Activated CD8-positive, alpha-beta memory T cell treated with anti-CD3 and anti-CD28 coated beads, Interleukin-2, amount 50 U/mL, for 1 hour (primary cell): ENCODE measurements at regions not wholly inside any gene's neighbourhood (a gene's known extent, or its start where the extent isn't known, plus 50 kb on each side); places are given as distances from the start of the nearest gene placed in this dataset.
"Not testable (repeated sequence)": the region's sequence is repeated elsewhere in the genome, so short reads cannot be mapped to it uniquely, and the experiment has no call there.

Experiments used
- DNase-seq: peaks from one replicate; pipeline ENCODE4 v3.0.0-alpha.2; 2020; ENCODE audit errors: extremely low read depth

DNA sequence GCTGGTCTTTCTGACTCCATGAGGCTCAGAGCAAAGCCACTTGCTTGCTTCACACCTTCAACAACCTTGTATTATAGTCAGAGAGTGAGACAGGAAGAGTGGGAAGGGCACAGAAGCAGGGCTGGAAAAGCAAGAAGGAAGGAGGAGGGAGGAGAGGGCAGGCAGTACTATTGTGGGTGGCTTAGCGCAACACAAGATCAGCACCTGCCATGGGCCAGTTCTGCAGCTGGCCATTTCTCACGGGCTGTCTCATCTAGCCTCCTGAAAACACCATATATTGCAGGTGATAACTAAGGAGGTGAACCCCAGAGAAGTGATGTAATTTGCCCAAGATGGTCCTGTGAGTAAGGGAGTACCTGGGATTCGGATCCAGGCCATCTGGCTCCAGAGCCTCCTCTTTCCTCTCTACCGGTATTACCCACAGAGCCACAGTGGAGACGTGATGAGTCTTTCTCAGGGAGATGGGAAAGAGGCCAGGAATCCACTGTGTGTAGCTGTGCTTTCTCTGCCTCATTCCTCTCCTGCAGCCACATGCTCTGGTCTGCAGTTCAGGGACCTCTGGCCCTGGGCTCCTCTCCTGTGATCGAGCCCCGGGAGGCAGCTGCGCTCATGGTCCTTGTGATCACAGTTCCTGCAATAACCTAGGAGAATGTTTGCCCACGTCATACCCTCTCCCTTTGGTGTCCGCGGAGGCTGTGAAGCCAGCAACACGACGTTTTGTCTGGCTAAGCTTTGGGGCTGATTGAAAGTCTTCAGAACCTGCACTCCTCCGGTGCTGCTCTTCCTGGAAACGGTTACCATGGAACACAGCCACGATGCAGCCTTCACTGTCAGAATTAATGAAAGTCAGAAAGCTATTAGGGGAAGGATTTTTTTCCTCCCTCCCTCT lies 178.1 kb upstream of the CCL2 start:
- DNase-seq, result no peak

GRCh38 chr17:34081269-34081668 lies 173.8 kb upstream of the CCL2 start:
- DNase-seq, result no peak

DNA sequence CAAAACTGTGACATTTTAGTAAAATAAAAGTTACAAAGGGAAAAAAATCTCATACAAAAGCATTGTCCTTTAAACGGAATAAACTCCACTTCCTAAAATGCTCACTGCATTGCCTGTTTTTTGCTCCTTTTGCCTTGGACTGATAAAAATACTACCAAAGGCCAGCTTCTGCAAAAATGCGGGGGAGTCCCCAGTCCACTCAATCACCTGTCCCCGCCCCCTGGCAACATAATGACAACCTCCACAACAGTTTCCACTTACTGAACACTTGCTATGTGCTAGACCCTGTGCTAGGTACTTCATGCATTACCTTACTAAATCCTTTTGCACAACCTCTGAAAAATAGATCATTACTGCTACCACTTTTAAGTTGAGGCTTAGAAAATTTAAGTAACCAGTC lies 172.7 kb upstream of the CCL2 start:
- DNase-seq, result no peak

DNA sequence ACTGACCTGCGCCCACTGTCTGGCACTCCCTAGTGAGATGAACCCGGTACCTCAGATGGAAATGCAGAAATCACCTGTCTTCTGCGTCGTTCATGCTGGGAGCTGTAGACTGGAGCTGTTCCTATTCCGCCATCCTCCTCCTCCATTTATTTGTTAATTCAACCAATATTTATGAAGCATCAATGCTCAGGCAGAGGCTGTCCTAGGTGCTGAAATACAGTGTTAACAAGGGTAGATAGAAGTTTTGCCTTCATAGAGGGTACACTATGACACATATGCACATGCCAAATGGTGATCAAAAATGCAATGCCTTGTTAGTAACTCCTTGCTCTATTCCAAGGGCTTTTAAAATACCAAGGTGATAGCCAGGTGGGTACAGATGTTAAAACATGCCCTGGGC lies 166.0 kb upstream of the CCL2 start:
- not testable (repeated sequence) for DNase-seq

DNA sequence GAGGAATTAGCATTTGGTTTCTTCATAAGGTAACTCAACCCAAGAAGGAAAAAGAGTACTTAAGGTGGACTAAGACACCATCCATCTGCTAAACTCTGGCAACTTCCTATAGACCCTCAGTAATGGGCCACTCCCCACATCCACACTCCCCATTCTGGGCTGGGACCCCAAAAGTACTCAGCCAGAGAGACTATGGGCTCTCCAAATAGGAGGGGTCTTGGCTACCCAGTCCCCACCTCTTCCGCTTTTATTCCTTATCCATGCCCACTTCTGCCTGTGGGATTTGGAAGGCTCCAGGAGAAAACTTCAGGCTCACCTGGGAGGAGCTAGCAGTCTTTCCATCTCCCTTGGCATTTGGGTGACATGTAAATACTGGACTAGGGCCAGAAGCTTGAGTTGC lies 164.5 kb upstream of the CCL2 start:
- no peak for DNase-seq

- no peak for DNase-seq
Measured at GRCh38 chr17:34091975-34092374, 163.1 kb upstream of the CCL2 start.

DNA sequence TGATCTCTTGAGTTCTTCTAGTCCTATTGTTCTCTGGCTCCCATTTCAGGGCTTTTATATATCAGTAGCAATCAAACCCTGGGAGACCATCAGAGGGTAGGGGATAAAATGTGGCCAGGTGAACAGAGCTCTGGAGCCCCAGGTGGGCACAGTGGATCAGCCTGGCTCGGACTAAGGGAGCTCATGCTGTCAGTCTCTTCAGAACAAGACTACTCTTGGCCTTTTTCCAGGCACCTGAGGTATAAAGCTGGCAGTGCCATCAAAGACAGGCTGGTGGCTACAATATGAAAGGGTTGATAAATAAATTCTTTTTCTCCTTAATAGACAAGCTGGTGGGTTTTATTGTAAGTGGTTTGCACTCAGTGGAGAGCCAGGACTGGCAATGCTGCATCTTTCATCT lies 160.0 kb upstream of the CCL2 start:
- no peak for DNase-seq

GRCh38 chr17:34098699-34099098 lies 156.4 kb upstream of the CCL2 start:
- no peak for DNase-seq

DNA sequence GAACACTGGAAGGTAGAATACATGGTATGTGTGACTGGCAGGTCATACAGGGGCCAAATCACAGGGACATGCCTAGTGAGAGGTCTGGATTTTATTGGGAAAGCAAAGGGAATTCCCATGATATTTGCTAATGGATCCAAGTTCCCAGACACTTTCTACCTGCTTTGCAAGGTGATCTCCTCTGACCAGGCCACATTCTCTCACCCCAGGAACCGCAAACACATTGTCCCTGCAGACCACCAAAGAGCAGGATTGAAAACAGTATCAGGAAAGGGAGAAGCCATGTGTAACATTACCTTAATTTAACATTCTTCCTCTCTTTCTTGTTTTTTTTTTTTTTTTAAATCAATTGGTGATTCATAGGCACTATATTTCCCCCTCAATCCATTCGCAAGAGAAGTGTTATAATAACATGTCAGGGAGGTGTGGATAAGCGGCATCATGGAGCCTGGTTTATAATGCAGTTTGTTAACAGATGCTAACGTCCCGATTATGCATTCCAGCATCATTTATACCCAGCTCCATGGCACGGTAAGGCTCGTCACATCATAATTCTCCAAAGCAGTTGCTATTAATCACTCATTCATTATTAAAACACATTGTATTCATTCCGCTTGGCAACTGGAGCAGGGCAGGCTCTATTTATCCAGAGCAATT lies 155.1 kb upstream of the CCL2 start:
- no peak for DNase-seq

DNA sequence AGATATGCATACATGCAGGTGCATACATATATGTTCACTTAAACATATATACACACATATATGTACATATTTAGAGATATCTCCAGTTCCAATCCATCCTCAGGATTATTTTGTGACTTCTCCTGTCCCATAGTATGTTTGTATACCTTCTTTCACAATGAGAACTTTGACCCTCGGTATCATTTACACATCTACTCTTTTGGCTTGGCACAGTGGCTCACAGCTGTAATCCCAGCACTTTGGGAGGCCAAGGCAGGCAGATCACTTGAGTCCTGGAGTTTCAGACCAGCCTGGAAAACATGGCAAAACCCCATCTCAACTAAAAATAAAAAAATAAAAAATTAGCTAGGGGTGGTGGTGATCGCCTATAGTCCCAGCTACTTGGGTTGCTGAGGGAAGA lies 148.1 kb upstream of the CCL2 start:
- no peak for DNase-seq

DNA sequence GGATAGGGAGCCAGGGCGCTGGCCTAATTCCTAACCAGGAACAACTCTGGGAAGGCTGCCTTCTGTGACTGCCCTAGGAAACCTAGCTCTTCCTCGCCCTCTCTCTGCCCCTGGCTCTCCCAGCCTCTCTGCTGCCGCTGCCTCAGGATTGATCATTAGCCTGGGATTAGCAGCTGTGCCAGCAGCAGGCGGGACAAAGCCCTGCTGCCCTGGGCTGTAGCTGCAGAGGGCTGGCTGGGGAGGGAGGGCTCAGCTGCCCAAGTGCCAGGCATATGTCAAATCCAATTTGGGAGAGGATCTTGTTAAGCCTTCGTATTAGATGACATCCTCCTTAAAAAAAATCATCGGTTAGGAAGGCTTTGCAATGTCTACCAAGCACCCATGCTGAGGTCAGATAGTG lies 144.8 kb upstream of the CCL2 start:
- no peak for DNase-seq

DNA sequence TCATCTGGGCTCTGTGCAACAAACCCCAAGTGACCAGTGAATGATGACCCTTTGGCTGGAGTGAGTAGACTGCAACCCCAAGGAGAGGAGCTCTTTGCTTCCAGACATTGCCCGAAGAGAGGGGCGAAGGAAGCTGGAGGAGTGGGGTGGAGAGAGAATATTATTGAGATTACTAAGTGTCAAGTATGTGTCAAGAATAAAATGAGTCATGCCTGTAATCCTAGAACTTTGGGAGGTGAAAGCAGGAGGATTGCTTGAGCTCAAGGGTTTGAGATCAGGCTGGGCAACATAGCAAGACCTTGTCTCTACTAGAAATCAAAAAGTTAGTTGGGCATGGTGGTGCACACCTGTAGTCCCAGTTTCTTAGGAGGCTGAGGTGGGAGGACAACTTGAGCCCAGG lies 142.0 kb upstream of the CCL2 start:
- DNase-seq, result no peak

DNA sequence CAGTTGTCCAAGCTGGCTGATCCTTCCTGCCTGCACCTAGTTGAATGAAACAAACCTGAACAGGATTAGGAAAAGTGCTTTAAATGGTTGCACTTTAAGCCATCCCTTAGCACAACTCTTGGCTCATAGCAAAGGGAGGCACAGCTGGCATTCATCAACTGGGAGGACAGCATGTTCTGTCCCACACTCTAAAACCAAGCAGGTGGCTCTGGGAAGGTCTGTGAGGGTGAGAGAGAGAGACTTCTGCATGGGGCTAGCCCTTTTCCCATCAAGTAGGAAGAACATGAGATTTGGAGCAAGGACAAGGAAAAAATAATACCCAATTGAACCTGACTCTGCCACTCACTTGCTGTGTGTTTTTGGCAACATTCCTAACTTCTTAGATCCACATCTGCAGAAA lies 140.9 kb upstream of the CCL2 start:
- no peak for DNase-seq

DNA sequence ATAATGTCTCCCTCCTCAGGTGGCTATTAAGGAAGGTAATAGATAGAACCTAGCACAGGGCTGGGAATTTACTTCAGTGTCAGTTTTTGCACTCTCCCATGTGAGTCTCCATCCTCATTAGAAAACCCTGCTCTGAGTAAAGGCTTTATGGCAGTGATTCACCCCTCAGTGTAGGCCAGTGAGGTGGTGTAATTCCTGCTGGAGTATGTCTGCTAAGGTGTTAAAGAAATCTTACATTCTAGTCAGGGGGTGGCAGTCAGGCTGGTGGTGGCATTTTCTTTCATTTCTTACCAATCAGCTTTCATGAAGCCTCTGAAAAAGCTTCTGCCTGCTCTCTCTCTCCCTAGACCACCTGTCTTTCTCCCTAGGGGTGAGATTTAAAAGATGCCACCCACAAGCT lies 138.8 kb upstream of the CCL2 start:
- no peak for DNase-seq

DNA sequence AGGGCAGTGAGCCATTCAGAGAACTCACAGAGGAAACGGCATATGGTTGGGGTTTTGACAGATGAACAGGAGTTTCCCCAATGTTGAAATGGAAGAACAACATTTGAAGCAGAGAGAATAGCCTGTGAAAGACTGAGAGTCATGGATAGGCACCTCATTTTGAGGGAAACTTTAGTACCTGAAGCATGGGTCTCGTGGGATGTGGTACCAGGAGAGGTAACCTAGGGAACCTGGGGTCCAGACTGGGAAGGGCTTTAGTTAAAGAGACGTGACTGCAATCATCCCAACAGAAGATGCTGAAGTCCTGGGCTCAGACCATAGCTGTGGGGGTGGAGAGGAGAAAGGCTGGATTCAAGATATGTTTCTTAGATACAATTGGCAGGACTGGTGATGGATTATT lies 137.8 kb upstream of the CCL2 start:
- DNase-seq, result no peak

DNA sequence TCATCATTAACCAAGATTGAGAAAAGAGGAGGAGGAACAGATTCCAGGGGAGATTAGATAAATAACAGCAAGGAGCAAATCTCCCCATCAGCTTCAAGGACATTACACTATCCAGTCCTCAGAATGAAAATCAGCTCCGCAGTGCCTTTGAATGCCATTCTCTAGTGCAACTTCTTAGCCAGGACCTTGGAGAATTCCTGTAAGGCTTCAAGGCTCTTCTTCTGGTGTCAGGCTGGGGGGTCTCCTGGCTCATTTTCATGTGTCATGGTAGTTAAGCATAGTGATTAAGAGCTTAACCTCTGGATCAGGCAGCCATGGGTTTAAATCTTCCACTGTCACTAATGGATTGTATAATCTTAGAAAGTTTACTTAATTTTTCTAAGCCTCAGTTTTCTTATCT lies 137.3 kb upstream of the CCL2 start:
- DNase-seq, result no peak

- no peak for DNase-seq
Measured at GRCh38 chr17:34118564-34118963, 136.5 kb upstream of the CCL2 start.

DNA sequence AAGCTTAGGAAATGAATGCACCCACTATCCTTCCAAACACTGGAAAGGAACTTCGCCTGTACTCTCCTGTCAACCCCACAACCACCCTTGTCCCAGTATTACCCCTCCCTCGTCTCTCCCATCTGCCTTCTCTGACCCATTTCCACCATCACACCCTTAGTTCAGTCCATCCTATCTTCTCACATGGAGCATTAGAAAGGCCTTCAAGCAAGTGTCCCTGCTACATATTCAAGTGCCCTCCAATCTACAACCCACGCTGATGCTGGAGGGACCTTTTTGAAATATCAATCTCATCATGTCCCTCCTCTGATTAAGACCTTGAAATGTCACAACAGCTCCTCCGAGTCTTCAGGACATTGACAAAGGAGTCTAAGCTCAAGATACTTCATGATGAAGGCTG lies 133.8 kb upstream of the CCL2 start:
- no peak for DNase-seq

GRCh38 chr17:34122515-34122914 lies 132.6 kb upstream of the CCL2 start:
- DNase-seq, result no peak

GRCh38 chr17:34125010-34125409 lies 130.1 kb upstream of the CCL2 start:
- DNase-seq, result no peak

DNA sequence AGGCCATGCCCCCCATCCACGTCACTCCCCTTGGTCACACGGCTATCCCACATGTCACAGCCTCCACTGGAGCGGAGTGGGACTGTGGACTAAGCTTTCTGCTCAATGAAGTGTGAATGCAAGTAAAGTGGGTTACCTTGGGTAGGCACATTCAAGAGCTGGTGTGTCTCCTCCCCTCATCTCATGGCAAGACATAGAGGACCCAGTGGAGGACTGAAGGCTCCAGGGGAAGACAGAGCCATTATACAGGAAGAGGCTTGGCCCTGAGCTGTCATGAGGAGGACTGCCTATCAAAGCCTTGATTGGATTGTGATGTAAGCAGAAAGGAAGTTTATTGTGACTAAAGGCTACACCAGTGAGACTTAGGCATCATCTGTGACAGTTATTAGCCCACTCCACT lies 129.2 kb upstream of the CCL2 start:
- no peak for DNase-seq

DNA sequence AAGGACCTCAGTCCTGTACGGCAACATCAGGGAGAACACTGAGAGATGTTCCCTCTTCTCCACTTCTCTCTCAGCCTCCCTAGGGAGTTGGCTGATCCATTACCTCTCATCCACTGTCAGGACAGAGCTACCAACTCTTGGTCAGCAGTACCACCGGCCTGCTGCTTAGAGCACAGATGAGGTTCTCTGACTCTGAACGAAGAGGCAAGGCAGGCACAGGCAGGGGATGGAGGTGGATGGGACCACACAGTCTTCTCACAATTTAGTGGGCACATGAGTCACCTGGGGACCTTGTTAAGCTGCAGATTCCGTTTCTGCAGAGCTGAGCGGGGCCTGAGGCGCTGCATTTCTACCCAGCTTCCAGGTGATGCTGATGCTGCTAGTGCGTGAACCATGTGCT lies 128.6 kb upstream of the CCL2 start:
- no peak for DNase-seq

- no peak for DNase-seq
Measured at GRCh38 chr17:34126965-34127364, 128.1 kb upstream of the CCL2 start.

DNA sequence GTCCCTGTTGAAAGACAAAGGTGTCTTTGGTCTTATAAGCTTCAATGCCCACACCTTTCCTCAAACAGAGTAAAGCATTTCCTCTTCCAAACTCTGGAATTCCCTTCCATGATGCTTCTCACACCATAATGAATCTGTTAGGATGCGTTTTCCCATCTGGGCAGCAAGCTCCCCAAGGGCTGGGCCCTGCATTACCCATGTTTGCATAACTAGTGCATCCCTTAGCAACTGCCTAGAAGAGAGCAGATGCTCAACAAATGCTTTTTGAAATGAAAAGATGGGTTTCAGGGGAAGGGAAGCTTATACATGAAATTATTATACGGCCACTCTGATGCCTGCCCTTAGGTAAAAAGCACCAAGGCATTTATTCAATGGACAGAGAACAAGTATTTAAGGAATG lies 124.5 kb upstream of the CCL2 start:
- no peak for DNase-seq
